Upper lobe of right lung (tissue), 1 donor: ENCODE measurements at regions not wholly inside any gene's neighbourhood (a gene's known extent, or its start where the extent isn't known, plus 50 kb on each side); places are given as distances from the start of the nearest gene placed in this dataset.

ENCODE experiments used
- ATAC-seq: fragments of 200-7000 bp; cut with Tn5 transposase; one replicate; pipeline ENCODE4 v1.9.1; 2020; ENCODE audit warnings: mild to moderate bottlenecking, moderate library complexity
- DNase-seq: peaks from one replicate; pipeline ENCODE4 v3.0.0-alpha.2; 2020
- H3K27ac ChIP-seq: fragments of 200-600 bp; one replicate; pipeline ENCODE4 v1.8.0; 2022
- H3K27me3 ChIP-seq: fragments of 200-600 bp; one replicate; pipeline ENCODE4 v1.8.0; 2022; ENCODE audit warnings: mild to moderate bottlenecking
- H3K36me3 ChIP-seq: fragments of 200-600 bp; one replicate; pipeline ENCODE4 v1.8.0; 2022
- H3K4me1 ChIP-seq: fragments of 200-600 bp; one replicate; pipeline ENCODE4 v1.8.0; 2022
- H3K4me3 ChIP-seq: fragments of 200-600 bp; one replicate; pipeline ENCODE4 v1.8.0; 2022; ENCODE audit warnings: mild to moderate bottlenecking
- H3K9me3 ChIP-seq: fragments of 200-600 bp; one replicate; pipeline ENCODE4 v1.8.0; 2022
- intact Hi-C: fragments of 100-400 bp; cut with DNase I; formaldehyde crosslinking; loops from one replicate; pipeline ENCODE4 v1.11.0; 2022
- TF ChIP-seq, protein P1 (sequence below): fragments of 200-600 bp; IDR thresholded peaks from one replicate; pipeline ENCODE4 v1.8.0; 2022; ENCODE audit warnings: antibody characterized with exemption
- donor health status: DM: no; HTN: yes; CAD: no; lungs with severe emphysema.

DNA sequence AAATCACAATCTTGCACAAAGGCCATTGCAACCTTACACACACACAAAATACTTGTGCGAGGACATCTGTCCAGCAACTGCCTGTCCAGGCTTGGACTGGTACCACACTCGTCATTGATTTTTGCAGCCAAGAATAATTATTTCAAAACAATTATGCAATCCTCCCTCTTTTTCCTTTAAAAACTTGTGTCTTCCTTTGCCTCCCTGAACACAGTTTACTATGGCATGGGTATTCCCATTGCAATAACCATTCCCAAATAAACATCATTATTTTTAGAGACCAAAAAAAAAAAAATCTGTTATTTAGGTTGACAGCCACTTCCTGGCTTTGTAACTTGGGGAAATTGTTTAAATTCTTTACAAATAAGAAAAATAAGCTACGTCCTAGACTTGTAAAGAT, 54.0 kb downstream of the C11orf91 start:
- intact Hi-C loops, result no loop called here
- Histone ChIP-seq H3K36me3 (no peaks in the 10 kb centered on the region), H3K4me1 (no peaks in the 10 kb centered on the region), H3K9me3 (no peaks in the 10 kb centered on the region), H3K27me3 (no peaks in the 10 kb centered on the region), H3K27ac (no peak overlapping the region), H3K4me3 (no peak overlapping the region)
- TF ChIP-seq, protein P1, sequence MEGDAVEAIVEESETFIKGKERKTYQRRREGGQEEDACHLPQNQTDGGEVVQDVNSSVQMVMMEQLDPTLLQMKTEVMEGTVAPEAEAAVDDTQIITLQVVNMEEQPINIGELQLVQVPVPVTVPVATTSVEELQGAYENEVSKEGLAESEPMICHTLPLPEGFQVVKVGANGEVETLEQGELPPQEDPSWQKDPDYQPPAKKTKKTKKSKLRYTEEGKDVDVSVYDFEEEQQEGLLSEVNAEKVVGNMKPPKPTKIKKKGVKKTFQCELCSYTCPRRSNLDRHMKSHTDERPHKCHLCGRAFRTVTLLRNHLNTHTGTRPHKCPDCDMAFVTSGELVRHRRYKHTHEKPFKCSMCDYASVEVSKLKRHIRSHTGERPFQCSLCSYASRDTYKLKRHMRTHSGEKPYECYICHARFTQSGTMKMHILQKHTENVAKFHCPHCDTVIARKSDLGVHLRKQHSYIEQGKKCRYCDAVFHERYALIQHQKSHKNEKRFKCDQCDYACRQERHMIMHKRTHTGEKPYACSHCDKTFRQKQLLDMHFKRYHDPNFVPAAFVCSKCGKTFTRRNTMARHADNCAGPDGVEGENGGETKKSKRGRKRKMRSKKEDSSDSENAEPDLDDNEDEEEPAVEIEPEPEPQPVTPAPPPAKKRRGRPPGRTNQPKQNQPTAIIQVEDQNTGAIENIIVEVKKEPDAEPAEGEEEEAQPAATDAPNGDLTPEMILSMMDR, result no peak
- no peak for DNase-seq
- no peak for ATAC-seq

DNA sequence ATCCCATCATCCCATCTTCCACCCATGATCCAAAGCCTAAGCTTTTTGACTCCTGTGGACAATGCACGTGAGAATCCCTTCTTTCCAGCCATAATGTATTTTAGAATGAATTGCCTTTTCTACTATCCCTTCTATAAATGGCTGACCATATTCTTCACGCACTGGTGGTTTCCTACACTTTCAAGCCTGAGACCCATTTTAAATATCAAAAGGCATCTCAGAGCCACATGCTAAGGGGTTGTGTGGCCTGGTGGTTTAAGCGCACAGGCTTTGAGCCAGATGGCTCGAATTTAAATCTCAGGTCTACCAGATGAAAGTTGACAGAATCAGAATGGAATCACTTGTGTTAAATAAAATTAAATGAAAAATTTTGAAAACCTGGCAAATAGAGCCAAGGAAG, 54.5 kb downstream of the C11orf91 start:
- no peaks in the 10 kb centered on the region for H3K9me3 ChIP-seq
- no peak overlapping the region for H3K4me3 ChIP-seq

DNA sequence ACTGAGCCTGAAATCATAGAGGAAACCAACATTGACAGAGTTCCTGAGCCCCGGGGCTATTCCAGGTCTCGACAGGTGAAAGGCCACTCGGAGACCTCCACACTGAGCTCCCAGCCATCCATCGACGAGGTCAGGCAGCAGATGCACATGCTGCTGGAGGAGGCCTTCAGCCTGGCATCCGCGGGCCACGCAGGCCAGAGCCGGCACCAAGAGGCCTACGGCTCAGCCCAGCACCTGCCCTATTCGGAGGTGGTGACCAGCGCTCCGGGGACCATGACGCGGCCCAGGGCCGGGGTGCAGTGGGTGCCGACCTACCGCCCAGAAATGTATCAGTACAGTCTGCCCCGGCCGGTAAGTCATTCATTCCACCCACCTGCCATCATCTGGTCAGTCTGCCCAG, 54.9 kb downstream of the C11orf91 start:
- peaks cover 4% of the 10 kb centered on the region for H3K4me1 ChIP-seq
- no peak overlapping the region for H3K27ac ChIP-seq
- no peaks in the 10 kb centered on the region for H3K9me3 ChIP-seq
- H3K4me3 ChIP-seq, result no peak overlapping the region
- ATAC-seq (no peak), DNase-seq (no peak)
- intact Hi-C loops, result no loop called here
- peaks cover 8% of the 10 kb centered on the region for H3K27me3 ChIP-seq
- H3K36me3 ChIP-seq, result no peaks in the 10 kb centered on the region
- TF ChIP-seq, protein P1, result no peak

More for the DNA sequence above, 54.5 kb downstream of the C11orf91 start:
- intact Hi-C loops, result no loop called here
- DNase-seq (no peak), ATAC-seq (no peak)
- TF ChIP-seq, protein P1, result no peak
- H3K27me3 ChIP-seq, result peaks cover 3% of the 10 kb centered on the region
- no peaks in the 10 kb centered on the region for H3K4me1 ChIP-seq
- no peaks in the 10 kb centered on the region for H3K36me3 ChIP-seq
- no peak overlapping the region for H3K27ac ChIP-seq

DNA sequence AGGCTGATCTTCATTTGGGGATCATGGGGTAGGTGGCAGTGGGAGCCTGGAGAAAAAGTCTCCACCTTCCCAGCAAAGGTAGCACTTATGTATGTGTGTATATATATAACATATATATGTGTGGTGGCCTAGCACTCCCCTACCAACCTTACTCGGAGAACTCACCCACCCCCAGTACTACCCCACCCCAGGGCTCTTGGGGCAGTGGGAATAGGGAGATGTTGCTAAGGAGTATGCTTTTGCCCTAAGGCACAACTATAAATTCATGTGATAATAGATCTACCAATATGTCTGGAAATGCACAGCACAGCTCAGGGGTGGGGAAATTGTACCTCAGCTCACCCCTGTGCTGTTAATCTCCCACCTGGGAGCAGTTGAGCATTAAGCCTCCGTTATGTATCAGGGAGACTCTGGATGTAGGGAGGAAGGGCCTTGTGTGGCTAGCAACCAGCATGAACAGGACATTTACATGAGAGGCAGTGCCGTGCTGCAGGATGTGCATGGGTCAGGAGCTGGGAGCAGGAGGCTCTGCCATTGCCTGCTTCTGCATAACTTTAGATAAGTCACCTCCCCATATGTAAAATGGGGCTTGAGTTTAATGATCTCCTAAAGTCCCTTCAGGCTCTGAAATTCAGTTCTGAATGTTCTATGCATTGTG, 57.3 kb downstream of the C11orf91 start:
- Histone ChIP-seq H3K27ac (no peak overlapping the region), H3K4me3 (no peak overlapping the region), H3K4me1 (peaks cover 4% of the 10 kb centered on the region), H3K36me3 (no peaks in the 10 kb centered on the region), H3K9me3 (no peaks in the 10 kb centered on the region), H3K27me3 (peaks cover 15% of the 10 kb centered on the region)
- no peak for DNase-seq
- TF ChIP-seq, protein P1, result no peak
- intact Hi-C loops, result no loop called here
- ATAC-seq, result no peak

DNA sequence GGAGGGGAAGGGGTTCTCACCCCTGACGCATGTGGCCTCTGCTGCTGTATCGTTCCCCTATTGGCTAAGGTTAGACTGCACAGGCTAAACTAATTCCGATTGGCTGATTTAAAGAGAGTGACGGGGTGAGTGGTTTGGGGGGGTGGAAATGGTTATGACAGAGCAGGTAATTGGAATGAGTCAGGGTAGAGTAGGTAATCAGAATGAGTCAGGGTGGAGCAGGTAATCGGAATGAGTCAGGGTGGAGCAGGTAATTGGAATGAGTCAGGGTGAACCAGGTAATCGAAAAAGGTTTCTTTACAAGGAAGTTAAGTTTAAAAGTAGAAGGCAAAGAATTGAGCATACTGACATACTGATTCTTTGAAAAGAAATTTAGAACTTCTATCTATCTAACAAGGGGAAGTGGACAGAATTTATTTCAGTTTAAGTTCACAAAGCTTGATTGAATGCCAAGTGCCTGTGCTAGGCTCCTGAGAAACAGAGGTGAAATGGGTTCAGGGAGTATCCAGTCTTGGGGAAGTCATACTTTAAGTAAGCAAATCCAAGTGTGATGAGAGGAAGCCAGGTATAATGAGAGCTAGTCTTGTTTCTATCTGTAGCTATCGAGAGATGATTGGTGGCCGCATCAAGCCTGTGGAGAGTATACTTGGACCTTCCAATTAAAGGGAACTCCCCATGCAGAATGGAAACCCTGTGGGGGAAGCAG, 58.0 kb downstream of the C11orf91 start:
- intact Hi-C loops, result no loop called here
- no peak for DNase-seq
- Histone ChIP-seq H3K36me3 (no peaks in the 10 kb centered on the region), H3K4me3 (no peak overlapping the region), H3K27ac (no peak overlapping the region), H3K9me3 (no peaks in the 10 kb centered on the region), H3K4me1 (peaks cover 4% of the 10 kb centered on the region), H3K27me3 (peaks cover 15% of the 10 kb centered on the region)
- no peak for ATAC-seq
- TF ChIP-seq, protein P1, result no peak
